ENCODE measurements at regions not wholly inside any gene's neighbourhood (a gene's known extent, or its start where the extent isn't known, plus 50 kb on each side); places are given as distances from the start of the nearest gene placed in this dataset.

GRCh38 chrX:115363372-115363771, 73.9 kb downstream of the LUZP4 start:
- no peak for TF ChIP-seq ATF3 (IDR thresholded peaks at IDR 0.05)
- TF ChIP-seq TAF1 (conservative IDR thresholded peaks at IDR 0.05): no peak
- no peak overlapping the region for H3K27ac ChIP-seq (ENCODE audit: low read depth in 1 of 2, low read length in 2 of 2)
- H3K9ac ChIP-seq (ENCODE audit: low read depth in 1 of 2, low read length in 2 of 2): no peak overlapping the region
- H3K4me3 ChIP-seq (ENCODE audit: low read depth in 1 of 3, low read length in 3 of 3): no peak overlapping the region
- no peaks in the 10 kb centered on the region for H3K36me3 ChIP-seq (ENCODE audit: control insufficient read depth in 4 of 4, insufficient read depth in 3 of 4, low read depth in 1 of 4, low read length in 3 of 4)
- H3K27me3 ChIP-seq (ENCODE audit: control insufficient read depth in 4 of 4, insufficient read depth in 4 of 4, low read length in 3 of 4): peaks cover 0 to 4% (median 0%) of the 10 kb centered on the region in 4 donors
- 89% methylated on average over 2 of the region's 2 CpGs for WGBS
- no peaks in the 10 kb centered on the region for H3K9me3 ChIP-seq (ENCODE audit: control insufficient read depth in 4 of 4, low read length in 3 of 4)
- no peak for DNase-seq (ENCODE audit: low spot score)
- no peaks in the 10 kb centered on the region for H3K4me1 ChIP-seq (ENCODE audit: control insufficient read depth in 4 of 4, insufficient read depth in 4 of 4, low read length in 3 of 4)

- H3K27ac ChIP-seq (ENCODE audit: low read depth in 1 of 2, low read length in 2 of 2): no peak overlapping the region
- WGBS: 46% methylated on average over 2 of the region's 2 CpGs
- no peak overlapping the region for H3K9ac ChIP-seq (ENCODE audit: low read depth in 1 of 2, low read length in 2 of 2)
Observed at GRCh38 chrX:115363897-115364296, 74.4 kb downstream of the LUZP4 start.

More at GRCh38 chrX:115363897-115364296, 74.4 kb downstream of the LUZP4 start:
- no peaks in the 10 kb centered on the region for H3K36me3 ChIP-seq (ENCODE audit: control insufficient read depth in 4 of 4, insufficient read depth in 3 of 4, low read depth in 1 of 4, low read length in 3 of 4)
- H3K9me3 ChIP-seq (ENCODE audit: control insufficient read depth in 4 of 4, low read length in 3 of 4): no peaks in the 10 kb centered on the region
- no peak overlapping the region for H3K4me3 ChIP-seq (ENCODE audit: low read depth in 1 of 3, low read length in 3 of 3)
- no peak for DNase-seq (ENCODE audit: low spot score)
- no peaks in the 10 kb centered on the region for H3K4me1 ChIP-seq (ENCODE audit: control insufficient read depth in 4 of 4, insufficient read depth in 4 of 4, low read length in 3 of 4)
- no peak for TF ChIP-seq SP1 (IDR thresholded peaks at IDR 0.05)
- TF ChIP-seq ATF3 (IDR thresholded peaks at IDR 0.05): no peak
- TF ChIP-seq HNF4G (IDR thresholded peaks at IDR 0.05): peak; percentile 9
- TF ChIP-seq YY1 (IDR thresholded peaks at IDR 0.05): no peak
- no peak for TF ChIP-seq CTCF (IDR thresholded peaks at IDR 0.05; ENCODE audit: low read depth, low read length, missing input control)
- no peak for TF ChIP-seq NR2F2 (IDR thresholded peaks at IDR 0.05)
- TF ChIP-seq EGR1 (IDR thresholded peaks at IDR 0.05; ENCODE audit: low read depth in 2 of 2): no peak
- TF ChIP-seq MAX (IDR thresholded peaks at IDR 0.05): no peak
- peak in 1 of 2 donors; percentile 11 for TF ChIP-seq RXRA (IDR thresholded peaks at IDR 0.05)
- no peak for TF ChIP-seq FOXA2 (IDR thresholded peaks at IDR 0.05)
- TF ChIP-seq JUND (IDR thresholded peaks at IDR 0.05): no peak
- TF ChIP-seq HNF4A (conservative IDR thresholded peaks at IDR 0.05): peak in 1 of 2 donors; percentile 27
- no peak for TF ChIP-seq ZBTB33 (IDR thresholded peaks at IDR 0.05)
- no peak for TF ChIP-seq FOXA1 (IDR thresholded peaks at IDR 0.05)
- TF ChIP-seq RAD21 (IDR thresholded peaks at IDR 0.05): no peak
- no peak for TF ChIP-seq REST (IDR thresholded peaks at IDR 0.05)
- no peak for TF ChIP-seq GABPA (IDR thresholded peaks at IDR 0.05 in 1 of 2, conservative IDR thresholded peaks at IDR 0.05 in 1 of 2)
- no peak for TF ChIP-seq TAF1 (conservative IDR thresholded peaks at IDR 0.05)
- H3K27me3 ChIP-seq (ENCODE audit: control insufficient read depth in 4 of 4, insufficient read depth in 4 of 4, low read length in 3 of 4): peaks cover 0 to 4% (median 0%) of the 10 kb centered on the region in 4 donors
